Glomerular visceral epithelial cell (primary cell): ENCODE measurements at regions not wholly inside any gene's neighbourhood (a gene's known extent, or its start where the extent isn't known, plus 50 kb on each side); places are given as distances from the start of the nearest gene placed in this dataset.
"Not testable (repeated sequence)": the region's sequence is repeated elsewhere in the genome, so short reads cannot be mapped to it uniquely, and the experiment has no call there.

Source experiments
- DNase-seq: peaks from one replicate; pipeline ENCODE4 v3.0.0-alpha.2; 2016; ENCODE audit errors: extremely low spot score

DNA sequence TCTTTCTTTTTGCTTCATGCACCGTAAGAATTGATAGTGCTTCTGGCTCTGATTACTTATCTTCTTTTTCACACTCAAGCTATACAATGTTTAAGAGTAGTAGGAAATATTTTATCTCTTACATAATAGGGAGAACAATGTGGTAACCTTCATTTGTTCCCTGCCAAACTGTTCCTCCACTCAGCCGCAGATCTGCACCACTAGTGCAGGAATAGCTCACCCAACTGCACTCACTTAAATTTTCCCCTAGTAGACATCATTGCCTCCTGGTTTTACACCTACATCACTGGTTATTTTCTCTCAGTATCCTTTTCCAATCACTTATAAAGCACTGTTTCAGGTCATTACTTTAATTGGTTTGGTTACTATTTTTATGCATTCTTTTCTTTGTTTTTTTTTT lies 283.5 kb upstream of the ZNF804A start:
- no peak for DNase-seq

DNA sequence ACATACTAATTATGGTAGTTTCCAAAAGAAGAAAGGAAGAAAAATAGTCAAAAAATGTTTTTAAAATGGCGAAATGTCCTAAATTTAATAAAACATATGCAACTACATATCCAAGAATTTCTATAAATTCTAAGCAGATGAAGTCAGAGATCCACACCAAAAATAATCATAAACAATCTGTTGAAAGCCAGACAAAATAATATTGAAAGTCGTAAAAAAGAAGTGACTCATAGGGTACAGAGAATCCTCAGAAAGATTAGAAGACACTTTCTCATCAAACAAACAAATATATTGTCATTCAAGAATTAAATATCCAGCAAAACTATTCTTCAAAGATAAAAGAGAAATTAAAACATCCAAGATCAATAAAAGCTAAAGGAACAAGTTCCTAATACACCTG lies 281.4 kb upstream of the ZNF804A start:
- no peak for DNase-seq

DNA sequence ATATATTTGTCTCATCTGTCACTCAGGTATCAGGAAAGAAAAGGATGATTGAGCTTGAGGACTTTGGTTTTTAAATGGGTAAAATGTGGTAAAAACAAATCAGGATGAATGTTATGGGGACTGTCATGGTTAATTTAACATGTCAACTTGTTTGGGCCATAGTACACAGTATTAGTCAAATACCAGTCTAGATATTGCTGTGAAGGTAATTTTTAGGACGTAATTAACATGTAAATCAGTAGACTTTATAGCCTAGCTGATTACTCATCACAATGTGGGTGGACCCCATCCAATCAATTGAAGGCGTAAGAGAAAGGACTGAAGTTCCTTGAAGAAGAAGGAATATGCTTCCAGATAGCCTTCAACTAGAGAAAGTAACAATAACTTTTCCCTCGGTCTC lies 275.7 kb upstream of the ZNF804A start:
- DNase-seq: no peak

DNA sequence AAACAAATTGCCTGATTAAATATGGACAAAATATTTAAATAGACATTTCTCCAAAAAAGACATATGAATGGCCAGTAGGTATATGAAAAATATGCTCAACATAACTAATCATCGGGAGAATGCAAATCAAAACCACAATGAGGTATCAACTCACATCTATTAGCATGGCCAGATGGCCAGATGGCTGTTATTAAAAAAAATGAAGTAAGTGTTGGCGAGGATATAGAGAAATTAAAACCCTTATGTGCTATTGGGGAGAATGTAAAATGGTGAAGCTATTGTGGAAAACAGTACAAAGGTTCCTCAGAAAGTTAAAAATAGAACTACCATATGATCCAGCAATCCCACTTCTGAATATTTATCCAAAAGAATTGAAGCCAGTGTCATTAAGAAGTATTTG lies 272.3 kb upstream of the ZNF804A start:
- DNase-seq: no peak

DNA sequence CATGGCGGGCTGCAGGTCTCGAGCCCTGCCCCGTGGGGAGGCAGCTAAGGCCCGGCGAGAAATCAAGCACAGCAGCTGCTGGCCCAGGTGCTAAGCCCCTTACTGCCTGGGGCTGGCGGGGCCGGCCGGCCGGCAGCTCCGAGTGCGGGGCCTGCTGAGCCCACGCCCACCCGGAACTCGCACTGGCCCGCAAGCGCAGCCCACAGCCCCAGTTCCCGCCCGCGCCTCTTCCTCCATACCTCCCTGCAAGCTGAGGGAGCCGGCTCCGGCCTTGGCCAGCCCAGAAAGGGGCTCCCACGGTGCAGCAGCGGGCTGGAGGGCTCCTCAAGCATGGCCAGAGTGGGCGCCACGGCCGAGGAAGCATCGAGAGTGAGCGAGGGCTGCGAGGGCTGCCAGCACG lies 270.5 kb upstream of the ZNF804A start:
- not testable (repeated sequence) for DNase-seq

DNA sequence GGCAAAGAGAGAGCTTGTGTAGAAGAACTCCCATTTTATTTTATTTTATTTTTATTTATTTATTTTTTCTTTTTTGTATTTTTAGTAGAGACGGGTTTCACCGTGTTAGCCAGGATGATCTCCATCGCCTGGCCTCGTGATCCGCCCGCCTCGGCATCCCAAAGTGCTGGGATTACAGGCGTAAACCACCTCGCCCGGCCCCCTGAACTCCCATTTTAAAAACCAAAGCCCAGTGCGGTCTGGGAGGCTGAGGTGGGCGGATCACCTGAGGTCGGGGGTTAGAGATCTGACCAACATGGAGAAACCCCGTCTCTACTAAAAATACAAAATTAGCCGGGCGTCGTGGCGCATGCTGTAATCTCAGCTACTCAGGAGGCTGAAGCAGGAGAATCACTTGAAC lies 267.8 kb upstream of the ZNF804A start:
- not testable (repeated sequence) for DNase-seq

DNA sequence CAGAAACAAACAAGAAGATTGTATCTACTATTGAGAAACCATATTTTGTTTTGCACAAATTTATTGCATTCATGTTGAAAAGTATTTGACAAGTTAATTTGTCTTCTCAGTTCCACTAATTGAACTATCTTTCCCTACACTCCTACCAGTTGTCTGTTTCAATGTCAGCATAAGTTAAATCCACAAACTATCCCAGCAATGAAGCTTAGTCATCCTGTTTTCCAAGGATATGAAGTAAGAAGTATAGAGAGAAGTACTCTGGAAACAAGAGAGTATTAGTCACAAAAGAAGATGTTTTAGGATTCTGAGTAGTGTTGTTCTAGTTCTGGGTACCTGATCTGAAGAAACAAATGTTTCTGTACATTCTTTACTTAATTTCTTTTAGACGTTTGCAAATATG lies 261.6 kb upstream of the ZNF804A start:
- DNase-seq: peak; percentile 5

DNA sequence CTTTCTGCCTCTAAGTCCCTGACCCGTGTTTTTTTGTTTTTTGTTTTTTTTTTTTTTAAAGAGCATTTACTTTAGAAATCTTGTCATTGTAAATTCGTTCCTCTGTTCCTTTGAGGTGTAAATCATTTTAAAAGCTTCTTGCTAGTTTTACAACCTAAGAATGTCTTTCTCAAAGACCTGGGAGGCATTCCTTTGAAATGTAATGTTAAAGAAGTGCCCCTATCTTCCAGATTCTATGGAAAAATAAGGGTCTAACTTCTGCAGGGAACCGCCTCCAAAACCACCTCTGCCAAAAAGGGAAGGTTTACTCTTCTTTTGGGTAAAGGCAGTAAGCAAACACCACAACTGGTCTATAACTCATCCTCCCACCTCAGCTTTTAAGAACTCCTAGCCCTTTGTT lies 259.6 kb upstream of the ZNF804A start:
- DNase-seq: no peak

DNA sequence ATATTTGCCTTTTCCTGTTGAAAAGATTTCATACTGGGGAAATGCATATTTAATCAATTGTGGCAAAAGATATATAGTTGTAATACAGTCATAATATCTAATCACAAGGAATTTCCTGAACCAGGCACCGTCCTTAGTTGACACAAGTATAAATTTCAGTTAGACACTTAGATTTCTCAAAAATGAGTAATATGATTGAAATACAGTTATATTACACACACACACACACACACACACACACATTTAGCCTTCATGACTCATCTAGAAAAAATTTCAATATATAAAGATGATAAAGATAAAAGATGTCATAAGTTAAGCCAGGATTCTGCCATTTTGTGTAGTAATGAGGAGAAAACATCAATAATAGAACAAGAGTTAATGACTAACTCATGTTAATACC lies 258.4 kb upstream of the ZNF804A start:
- peak; percentile 22 for DNase-seq

DNA sequence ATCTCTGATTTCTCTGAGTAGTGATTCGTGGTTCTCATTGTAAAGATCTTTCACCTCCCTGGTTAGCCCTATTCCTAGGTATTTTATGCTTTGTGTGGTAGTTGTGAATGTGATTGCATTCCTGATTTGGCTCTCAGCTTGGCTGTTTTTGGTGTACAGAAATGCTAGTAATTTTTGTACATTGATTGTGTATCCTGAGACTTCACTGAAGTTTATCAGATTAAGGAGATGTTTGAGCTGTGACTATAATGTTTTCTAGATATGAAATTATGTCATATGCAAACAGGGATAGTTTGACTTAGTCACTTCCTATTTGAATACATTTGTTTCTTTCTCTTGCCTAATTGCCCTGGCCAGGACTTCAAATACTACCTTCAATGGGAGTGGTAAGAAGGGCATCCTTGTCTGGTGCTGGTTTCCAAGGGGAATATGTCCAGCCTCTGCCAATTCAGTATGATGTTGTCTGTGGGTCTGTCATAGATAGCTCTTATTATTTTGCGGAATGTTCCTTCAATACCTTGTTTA lies 251.9 kb upstream of the ZNF804A start:
- DNase-seq: no peak

DNA sequence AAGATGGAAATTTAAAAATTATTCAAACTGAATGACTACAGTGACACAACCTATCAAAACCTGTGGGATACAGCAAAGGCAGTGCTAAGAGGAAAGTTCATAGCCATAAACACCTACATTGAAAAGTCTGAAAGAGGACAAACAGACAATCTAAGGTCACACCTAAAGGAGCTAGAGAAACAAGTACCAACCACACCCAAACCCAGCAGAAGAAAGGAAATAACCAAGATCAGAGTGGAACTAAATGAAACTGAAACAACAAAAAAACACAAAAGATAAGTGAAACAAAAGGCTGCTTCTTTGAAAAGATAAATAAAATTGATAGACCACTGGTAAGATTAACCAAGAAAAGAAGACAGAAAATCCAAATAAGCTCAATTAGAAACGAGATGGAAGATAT lies 247.2 kb upstream of the ZNF804A start:
- DNase-seq: no peak

DNA sequence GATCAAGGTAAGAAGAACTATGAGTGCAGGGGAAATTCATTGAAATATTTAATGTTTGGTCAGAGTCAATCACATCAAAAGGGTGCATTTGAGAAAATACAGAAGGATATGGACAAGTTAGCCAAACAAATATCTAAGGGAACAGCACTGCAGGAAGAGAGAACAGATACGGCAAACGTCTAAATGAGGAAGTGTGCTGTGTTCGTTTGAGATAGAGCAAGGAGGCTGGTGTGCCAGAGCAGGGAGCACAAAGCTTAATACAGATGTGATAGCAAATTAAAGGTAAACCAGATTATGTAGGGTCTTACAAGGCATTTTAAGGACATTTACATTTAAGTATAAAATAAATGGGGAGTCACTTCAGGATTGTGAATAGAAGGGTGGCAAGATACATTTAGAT lies 241.3 kb upstream of the ZNF804A start:
- no peak for DNase-seq

DNA sequence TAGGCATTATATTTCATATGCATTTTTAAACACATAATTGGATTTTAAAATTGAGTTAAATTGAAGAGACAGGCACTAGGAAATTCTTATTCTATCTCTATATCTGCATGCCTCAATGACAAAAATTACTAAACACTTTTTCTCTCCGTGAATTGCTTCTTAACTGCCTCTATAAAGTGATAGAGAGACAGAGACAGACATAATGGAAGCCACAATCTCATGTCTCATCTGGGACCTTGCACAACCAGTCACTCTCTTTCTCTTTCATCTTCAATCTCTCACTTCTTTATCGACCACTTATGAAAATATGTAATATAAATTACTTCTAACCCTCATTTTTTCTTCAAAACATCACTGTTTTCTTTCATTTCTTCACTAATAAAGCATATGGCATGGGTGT lies 238.9 kb upstream of the ZNF804A start:
- DNase-seq: no peak

DNA sequence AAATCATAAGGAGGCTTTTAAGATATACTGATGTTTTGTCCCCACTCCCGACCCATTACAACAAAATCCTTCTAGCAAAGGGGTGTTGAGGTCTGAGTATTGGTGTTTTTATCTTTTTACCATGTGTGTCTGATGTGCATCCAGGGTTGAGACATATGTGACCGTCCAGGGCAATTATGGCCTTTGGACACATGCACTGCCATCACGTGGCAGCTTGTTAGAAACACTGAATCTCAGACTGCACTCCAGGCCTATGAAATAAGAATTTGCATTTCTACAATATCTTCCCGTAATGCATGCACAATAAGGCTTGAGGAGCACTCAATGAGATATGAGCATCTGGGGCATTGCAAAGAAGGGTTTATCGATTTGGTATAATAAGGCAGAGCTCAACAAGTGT lies 235.1 kb upstream of the ZNF804A start:
- DNase-seq: no peak

DNA sequence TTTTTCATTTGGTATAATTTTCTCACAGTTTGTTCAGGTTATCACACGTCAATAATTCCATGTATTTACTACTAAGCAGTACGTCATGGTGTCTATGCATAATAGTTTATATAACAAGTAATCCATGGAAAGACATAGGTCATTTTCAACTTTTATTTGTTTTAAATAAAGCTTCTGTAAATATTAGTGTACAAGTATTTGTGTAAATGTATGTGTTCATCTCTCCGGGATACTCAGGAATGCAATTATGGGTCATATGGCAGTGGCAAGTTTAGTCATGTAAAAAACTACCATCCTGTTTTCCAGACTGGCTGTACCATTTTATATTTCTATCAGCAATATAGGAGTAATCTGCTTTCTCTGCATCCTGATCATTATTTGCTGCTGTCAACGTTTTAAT lies 231.1 kb upstream of the ZNF804A start:
- DNase-seq: no peak

DNA sequence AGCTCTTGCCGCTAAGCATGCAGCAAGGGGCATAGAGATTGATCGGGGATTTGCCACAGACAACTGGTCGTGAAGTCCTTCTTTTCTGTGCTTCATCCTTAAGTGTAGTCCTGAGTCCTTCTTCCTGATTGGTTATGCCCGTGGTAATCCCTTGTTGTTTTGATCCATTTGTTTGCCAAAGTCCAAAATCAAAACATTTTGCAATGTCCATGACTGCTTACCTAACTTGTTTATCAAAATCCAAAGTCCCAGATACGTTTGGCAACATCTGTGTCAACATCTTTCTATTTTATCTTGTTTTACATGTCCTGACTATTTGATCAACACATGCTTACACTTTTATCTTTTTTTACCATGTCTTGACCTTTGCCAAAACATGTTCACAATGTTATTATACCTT lies 229.0 kb upstream of the ZNF804A start:
- no peak for DNase-seq

DNA sequence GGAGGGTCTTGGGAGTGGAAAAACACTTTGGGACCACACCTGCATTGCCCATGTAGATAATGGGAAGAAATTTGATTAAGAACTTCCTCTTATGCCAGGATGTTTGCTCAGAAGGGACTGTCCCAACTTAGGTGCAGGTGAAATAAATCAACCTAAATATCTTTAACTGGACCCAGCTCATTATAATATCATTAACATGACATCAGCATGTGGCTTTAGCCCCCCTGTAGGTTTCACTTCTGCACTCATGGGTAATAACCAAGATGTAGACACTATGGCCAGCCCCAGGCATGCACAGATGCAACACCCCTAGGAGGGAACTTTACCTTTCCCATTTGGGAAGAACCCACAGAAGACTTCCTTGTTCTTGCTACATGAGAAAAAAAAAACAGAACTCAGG lies 227.4 kb upstream of the ZNF804A start:
- no peak for DNase-seq

DNA sequence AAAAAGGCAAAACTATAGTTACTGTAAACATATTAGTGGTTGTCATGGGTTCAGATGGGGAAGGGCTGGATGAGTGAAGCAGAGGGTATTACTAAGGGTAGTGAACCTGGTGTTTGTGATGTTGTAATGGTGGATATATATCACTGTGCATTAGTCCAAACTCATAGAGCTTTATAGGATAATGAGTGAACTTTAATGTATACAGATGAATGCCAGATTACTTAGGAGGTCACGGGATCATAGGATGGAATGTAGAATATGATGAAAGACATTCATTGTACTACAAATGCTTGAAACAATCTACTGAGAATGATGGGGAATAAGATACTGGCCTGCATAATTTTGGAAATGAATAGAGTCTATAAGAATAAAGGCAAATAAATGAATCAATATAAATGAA lies 226.7 kb upstream of the ZNF804A start:
- no peak for DNase-seq

DNA sequence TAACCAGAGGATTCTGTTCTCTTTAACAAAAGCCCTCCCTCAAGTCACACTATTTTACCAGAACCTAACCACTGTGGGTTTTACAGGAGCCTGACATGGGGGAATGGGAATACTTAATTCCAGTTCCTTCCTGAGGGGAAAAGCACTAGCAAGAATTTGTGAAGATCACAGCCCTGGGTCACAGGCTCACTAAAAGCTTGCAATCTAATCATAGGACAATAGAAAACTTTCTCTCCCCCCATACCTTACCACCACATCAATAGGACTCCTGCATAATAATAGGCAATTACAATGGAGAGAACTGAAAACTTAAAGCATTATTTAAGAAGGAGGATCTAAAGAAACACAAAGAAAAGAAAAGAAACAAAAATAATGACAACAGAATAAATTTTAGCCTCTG lies 225.8 kb upstream of the ZNF804A start:
- no peak for DNase-seq

DNA sequence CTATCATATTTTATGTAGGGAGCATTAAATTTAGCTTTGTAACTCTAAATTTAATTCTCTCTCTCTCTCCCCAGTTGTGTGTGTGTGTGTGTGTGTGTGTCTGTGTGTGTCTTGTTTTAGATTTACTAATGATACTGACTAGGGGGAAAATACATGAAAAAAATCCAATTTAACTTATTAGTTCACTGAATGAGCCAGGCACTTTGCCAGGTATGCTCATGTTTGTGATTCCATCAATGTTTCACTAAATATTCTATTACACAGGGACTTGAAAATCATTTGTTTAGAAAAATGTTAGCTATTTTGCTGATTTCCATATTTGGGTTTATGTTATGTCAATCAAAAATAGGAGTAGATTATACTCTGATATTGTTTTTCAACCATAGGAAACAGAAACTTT lies 203.7 kb upstream of the ZNF804A start:
- no peak for DNase-seq

DNA sequence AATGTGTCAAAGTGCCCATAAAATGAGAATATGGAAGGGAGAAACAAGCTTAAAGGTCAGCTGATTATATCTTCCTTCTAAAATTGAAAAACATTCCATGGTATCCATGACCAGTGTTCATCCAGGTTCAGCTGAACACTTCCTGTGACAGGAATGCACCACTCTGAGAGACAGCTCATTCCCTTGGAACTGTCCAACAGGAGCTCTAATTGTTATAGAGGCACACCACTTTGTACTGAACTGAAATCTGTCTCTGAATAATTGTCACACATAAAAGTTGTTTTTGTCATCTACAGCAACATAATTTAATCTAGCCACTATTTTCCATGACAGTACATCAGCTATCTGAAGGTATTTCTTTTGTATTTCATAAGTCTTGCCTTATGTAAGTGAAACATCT lies 195.9 kb upstream of the ZNF804A start:
- no peak for DNase-seq

DNA sequence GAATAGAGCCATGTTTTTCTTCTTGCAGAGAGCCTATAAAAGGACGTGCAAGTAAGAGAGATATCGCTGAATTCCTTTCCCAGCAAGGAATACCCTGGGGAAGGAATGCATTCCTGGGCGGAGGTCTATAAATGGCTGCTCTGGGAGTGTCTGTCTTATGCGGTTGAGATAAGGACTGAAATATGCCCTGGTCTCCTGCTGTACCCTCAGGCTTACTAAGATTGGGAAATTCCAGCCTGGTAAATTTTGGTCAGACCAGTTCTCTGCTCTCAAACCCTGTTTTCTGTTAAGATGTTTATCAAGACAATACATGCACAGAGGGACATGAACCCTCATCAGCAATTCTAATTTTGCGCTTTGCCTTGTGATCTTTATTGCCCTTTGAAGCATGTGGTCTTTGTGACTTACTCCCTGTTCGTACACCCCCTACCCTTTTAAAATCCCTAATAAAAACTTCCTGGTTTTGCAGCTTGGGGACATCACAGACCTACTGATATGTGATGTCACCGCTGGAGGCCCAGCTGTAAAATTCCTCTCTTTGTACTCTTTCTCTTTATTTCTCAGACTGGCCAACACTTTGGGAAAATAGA lies 191.2 kb upstream of the ZNF804A start:
- DNase-seq: not testable (repeated sequence)

DNA sequence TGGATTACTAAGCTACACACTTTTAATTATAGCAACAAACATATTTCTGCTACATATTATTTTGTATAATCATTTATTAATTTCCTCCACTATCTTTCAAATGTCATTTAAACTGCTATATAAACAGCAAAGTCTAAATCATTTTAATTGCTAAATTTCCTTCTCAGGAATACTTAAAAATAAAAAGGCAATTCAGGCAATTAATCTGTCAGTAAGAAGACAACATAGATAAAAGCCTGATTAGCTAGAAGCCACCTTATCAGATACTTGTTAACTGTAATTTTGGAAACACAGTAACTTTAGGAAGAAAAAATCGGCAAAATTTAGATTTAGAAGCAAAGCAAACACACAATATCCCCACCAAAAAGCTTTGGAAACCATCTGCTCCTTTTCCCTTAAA lies 188.2 kb upstream of the ZNF804A start:
- no peak for DNase-seq

DNA sequence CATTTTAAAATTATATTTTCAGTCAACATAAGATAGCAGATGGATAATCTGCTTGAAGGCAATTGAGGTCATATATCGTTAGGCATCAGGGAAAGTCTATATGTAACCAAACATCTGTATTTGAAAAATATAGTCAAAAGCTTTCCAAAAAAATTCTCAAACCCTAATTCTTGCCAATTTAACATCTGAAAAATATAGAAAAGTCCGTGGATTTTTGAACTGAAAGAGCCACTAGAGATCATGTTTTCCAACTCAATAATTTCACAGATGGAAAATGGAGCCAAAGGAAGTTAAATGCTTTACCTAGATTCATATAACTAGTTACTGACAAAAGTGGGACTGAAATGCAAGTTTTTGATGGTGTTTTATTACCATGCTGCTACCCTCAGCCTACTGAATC lies 185.1 kb upstream of the ZNF804A start:
- no peak for DNase-seq
